ENCODE measurements at regions not wholly inside any gene's neighbourhood (a gene's known extent, or its start where the extent isn't known, plus 50 kb on each side); places are given as distances from the start of the nearest gene placed in this dataset.

- 38% methylated on average over 2 of the region's 2 CpGs for WGBS
- no peak overlapping the region for H3K4me3 ChIP-seq (ENCODE audit: low read length)
- H3K9me3 ChIP-seq (ENCODE audit: control insufficient read depth, low read length), result no peaks in the 10 kb centered on the region
- no peak for DNase-seq
- intact Hi-C loops (cut with DNase I), result no loop called here
- no peaks in the 10 kb centered on the region for H3K4me1 ChIP-seq (ENCODE audit: control insufficient read depth, insufficient read depth, low read length)
- H3K27ac ChIP-seq (ENCODE audit: low read length), result no peak overlapping the region
- no peak for ATAC-seq
- H3K27me3 ChIP-seq (ENCODE audit: control insufficient read depth, insufficient read depth), result no peaks in the 10 kb centered on the region
These were observed 1490.2 kb upstream of the SLC39A10 start for GRCh38 chr2:194166818-194167217.

GRCh38 chr2:194155431-194155830 is 1501.6 kb upstream of the SLC39A10 start:
- intact Hi-C loops (cut with DNase I), result no loop called here
- H3K9me3 ChIP-seq (ENCODE audit: control insufficient read depth, low read length), result no peaks in the 10 kb centered on the region
- no peaks in the 10 kb centered on the region for H3K4me1 ChIP-seq (ENCODE audit: control insufficient read depth, insufficient read depth, low read length)
- no peaks in the 10 kb centered on the region for H3K27me3 ChIP-seq (ENCODE audit: control insufficient read depth, insufficient read depth)
- ATAC-seq, result no peak
- H3K27ac ChIP-seq (ENCODE audit: low read length), result no peak overlapping the region
- WGBS, result 75% methylated on average over 4 of the region's 4 CpGs
- H3K4me3 ChIP-seq (ENCODE audit: low read length), result no peak overlapping the region
- no peak for DNase-seq

- Histone ChIP-seq H3K27ac (ENCODE audit: low read length) (no peak overlapping the region), H3K4me1 (ENCODE audit: control insufficient read depth, insufficient read depth, low read length) (no peaks in the 10 kb centered on the region), H3K9me3 (ENCODE audit: control insufficient read depth, low read length) (no peaks in the 10 kb centered on the region), H3K4me3 (ENCODE audit: low read length) (no peak overlapping the region), H3K27me3 (ENCODE audit: control insufficient read depth, insufficient read depth) (no peaks in the 10 kb centered on the region)
- intact Hi-C loops (cut with DNase I), result no loop called here
- 89% methylated on average over 1 of the region's 1 CpG for WGBS
- no peak for ATAC-seq
- no peak for DNase-seq
These were observed 1505.8 kb upstream of the SLC39A10 start for GRCh38 chr2:194151231-194151630.

- intact Hi-C loops (cut with DNase I), result no loop called here
- H3K27me3 ChIP-seq (ENCODE audit: control insufficient read depth, insufficient read depth), result no peaks in the 10 kb centered on the region
- ATAC-seq (no peak), DNase-seq (peak in 1 of 3 donors; percentile 20)
- no peaks in the 10 kb centered on the region for H3K4me1 ChIP-seq (ENCODE audit: control insufficient read depth, insufficient read depth, low read length)
- H3K9me3 ChIP-seq (ENCODE audit: control insufficient read depth, low read length), result no peaks in the 10 kb centered on the region
- 76% methylated on average over 8 of the region's 8 CpGs for whole genome bisulfite sequencing
- no peak overlapping the region for H3K27ac ChIP-seq (ENCODE audit: low read length)
- no peak overlapping the region for H3K4me3 ChIP-seq (ENCODE audit: low read length)
These were observed 1521.6 kb upstream of the SLC39A10 start for GRCh38 chr2:194135463-194135862.

- H3K27ac ChIP-seq (ENCODE audit: low read length), result no peak overlapping the region
- DNase-seq (no peak), ATAC-seq (no peak)
- H3K4me1 ChIP-seq (ENCODE audit: control insufficient read depth, insufficient read depth, low read length), result no peaks in the 10 kb centered on the region
- H3K4me3 ChIP-seq (ENCODE audit: low read length), result no peak overlapping the region
- 80% methylated on average over 4 of the region's 4 CpGs for WGBS
- intact Hi-C loops (cut with DNase I), result no loop called here
- no peaks in the 10 kb centered on the region for H3K9me3 ChIP-seq (ENCODE audit: control insufficient read depth, low read length)
- H3K27me3 ChIP-seq (ENCODE audit: control insufficient read depth, insufficient read depth), result no peaks in the 10 kb centered on the region
These were observed 1528.2 kb upstream of the SLC39A10 start for GRCh38 chr2:194128810-194129209.

- no peak overlapping the region for H3K4me3 ChIP-seq (ENCODE audit: low read length)
- no peak overlapping the region for H3K27ac ChIP-seq (ENCODE audit: low read length)
- no peaks in the 10 kb centered on the region for H3K9me3 ChIP-seq (ENCODE audit: control insufficient read depth, low read length)
- WGBS, result 80% methylated on average over 3 of the region's 3 CpGs
- intact Hi-C loops (cut with DNase I), result no loop called here
- no peak for DNase-seq
- H3K27me3 ChIP-seq (ENCODE audit: control insufficient read depth, insufficient read depth), result no peaks in the 10 kb centered on the region
- H3K4me1 ChIP-seq (ENCODE audit: control insufficient read depth, insufficient read depth, low read length), result no peaks in the 10 kb centered on the region
- ATAC-seq, result no peak
These were observed 1530.6 kb upstream of the SLC39A10 start for GRCh38 chr2:194126418-194126817.

- ATAC-seq, result no peak
- intact Hi-C loops (cut with DNase I), result no loop called here
- no peaks in the 10 kb centered on the region for H3K4me1 ChIP-seq (ENCODE audit: control insufficient read depth, insufficient read depth, low read length)
- no peaks in the 10 kb centered on the region for H3K9me3 ChIP-seq (ENCODE audit: control insufficient read depth, low read length)
- H3K27me3 ChIP-seq (ENCODE audit: control insufficient read depth, insufficient read depth), result no peaks in the 10 kb centered on the region
- H3K4me3 ChIP-seq (ENCODE audit: low read length), result no peak overlapping the region
- H3K27ac ChIP-seq (ENCODE audit: low read length), result no peak overlapping the region
- DNase-seq, result no peak
- WGBS, result 68% methylated on average over 3 of the region's 3 CpGs
These were observed 1540.2 kb upstream of the SLC39A10 start for GRCh38 chr2:194116861-194117260.

GRCh38 chr2:194105358-194105757 is 1551.7 kb upstream of the SLC39A10 start:
- intact Hi-C loops (cut with DNase I), result no loop called here
- no peak overlapping the region for H3K4me3 ChIP-seq (ENCODE audit: low read length)
- no peak overlapping the region for H3K27ac ChIP-seq (ENCODE audit: low read length)
- H3K4me1 ChIP-seq (ENCODE audit: control insufficient read depth, insufficient read depth, low read length), result no peaks in the 10 kb centered on the region
- ATAC-seq (no peak), DNase-seq (no peak)
- H3K27me3 ChIP-seq (ENCODE audit: control insufficient read depth, insufficient read depth), result no peaks in the 10 kb centered on the region
- WGBS, result 96% methylated on average over 1 of the region's 1 CpG
- H3K9me3 ChIP-seq (ENCODE audit: control insufficient read depth, low read length), result no peaks in the 10 kb centered on the region

GRCh38 chr2:194104687-194105086 is 1552.3 kb upstream of the SLC39A10 start:
- Histone ChIP-seq H3K4me3 (ENCODE audit: low read length) (no peak overlapping the region), H3K9me3 (ENCODE audit: control insufficient read depth, low read length) (no peaks in the 10 kb centered on the region), H3K27ac (ENCODE audit: low read length) (no peak overlapping the region), H3K27me3 (ENCODE audit: control insufficient read depth, insufficient read depth) (no peaks in the 10 kb centered on the region), H3K4me1 (ENCODE audit: control insufficient read depth, insufficient read depth, low read length) (no peaks in the 10 kb centered on the region)
- ATAC-seq (peak; percentile 33 to 34), DNase-seq (no peak)
- intact Hi-C loops (cut with DNase I), result no loop called here

- ATAC-seq (no peak), DNase-seq (no peak)
- intact Hi-C loops (cut with DNase I), result no loop called here
- H3K4me1 ChIP-seq (ENCODE audit: control insufficient read depth, insufficient read depth, low read length), result no peaks in the 10 kb centered on the region
- H3K27me3 ChIP-seq (ENCODE audit: control insufficient read depth, insufficient read depth), result no peaks in the 10 kb centered on the region
- H3K27ac ChIP-seq (ENCODE audit: low read length), result no peak overlapping the region
- H3K4me3 ChIP-seq (ENCODE audit: low read length), result no peak overlapping the region
- no peaks in the 10 kb centered on the region for H3K9me3 ChIP-seq (ENCODE audit: control insufficient read depth, low read length)
- WGBS, result 67% methylated on average over 2 of the region's 2 CpGs
These were observed 1552.9 kb upstream of the SLC39A10 start for GRCh38 chr2:194103941-194104659.

GRCh38 chr2:194102546-194102945 is 1554.5 kb upstream of the SLC39A10 start:
- no peak overlapping the region for H3K27ac ChIP-seq (ENCODE audit: low read length)
- intact Hi-C loops (cut with DNase I), result no loop called here
- H3K27me3 ChIP-seq (ENCODE audit: control insufficient read depth, insufficient read depth), result no peaks in the 10 kb centered on the region
- H3K4me1 ChIP-seq (ENCODE audit: control insufficient read depth, insufficient read depth, low read length), result no peaks in the 10 kb centered on the region
- DNase-seq, result no peak
- H3K4me3 ChIP-seq (ENCODE audit: low read length), result no peak overlapping the region
- WGBS, result 91% methylated on average over 2 of the region's 2 CpGs
- H3K9me3 ChIP-seq (ENCODE audit: control insufficient read depth, low read length), result no peaks in the 10 kb centered on the region
- ATAC-seq, result no peak

- DNase-seq (no peak), ATAC-seq (no peak)
- 20% methylated on average over 2 of the region's 2 CpGs for WGBS
- intact Hi-C loops (cut with DNase I), result no loop called here
- Histone ChIP-seq H3K9me3 (ENCODE audit: control insufficient read depth, low read length) (no peaks in the 10 kb centered on the region), H3K27me3 (ENCODE audit: control insufficient read depth, insufficient read depth) (no peaks in the 10 kb centered on the region), H3K27ac (ENCODE audit: low read length) (no peak overlapping the region), H3K4me1 (ENCODE audit: control insufficient read depth, insufficient read depth, low read length) (no peaks in the 10 kb centered on the region), H3K4me3 (ENCODE audit: low read length) (no peak overlapping the region)
These were observed 1556.8 kb upstream of the SLC39A10 start for GRCh38 chr2:194100201-194100600.
